ENCODE measurements at regions not wholly inside any gene's neighbourhood (a gene's known extent, or its start where the extent isn't known, plus 50 kb on each side); places are given as distances from the start of the nearest gene placed in this dataset.

- Histone ChIP-seq H3F3A (ENCODE audit: insufficient read depth) (no peaks in the 10 kb centered on the region), H3K4me2 (ENCODE audit: low read depth, low read length, poor library complexity, severe bottlenecking) (no peak overlapping the region), H3K9me3 (ENCODE audit: insufficient read depth, low read length) (no peaks in the 10 kb centered on the region), H3K27me3 (ENCODE audit: low read length) (no peaks in the 10 kb centered on the region; the same call in 1 of the 2 replicates), H3K9ac (ENCODE audit: low read length) (no peak overlapping the region), H3K9me2 (replicated peaks; ENCODE audit: insufficient read depth, low read length) (no peaks in the 10 kb centered on the region; the same call in 1 of the 2 replicates), H2AFZ (ENCODE audit: low read depth, low read length, severe bottlenecking) (no peak overlapping the region), H3K36me3 (ENCODE audit: low read length) (no peaks in the 10 kb centered on the region), H3K27ac (ENCODE audit: low read depth, low read length) (no peak overlapping the region), H4K20me1 (ENCODE audit: low read depth, low read length) (no peaks in the 10 kb centered on the region), H3K79me2 (ENCODE audit: insufficient read depth, low read length) (no peaks in the 10 kb centered on the region), H3K4me3 (ENCODE audit: insufficient read depth, low read length, poor library complexity, severe bottlenecking) (no peak overlapping the region)
- TF ChIP-seq, protein P1, sequence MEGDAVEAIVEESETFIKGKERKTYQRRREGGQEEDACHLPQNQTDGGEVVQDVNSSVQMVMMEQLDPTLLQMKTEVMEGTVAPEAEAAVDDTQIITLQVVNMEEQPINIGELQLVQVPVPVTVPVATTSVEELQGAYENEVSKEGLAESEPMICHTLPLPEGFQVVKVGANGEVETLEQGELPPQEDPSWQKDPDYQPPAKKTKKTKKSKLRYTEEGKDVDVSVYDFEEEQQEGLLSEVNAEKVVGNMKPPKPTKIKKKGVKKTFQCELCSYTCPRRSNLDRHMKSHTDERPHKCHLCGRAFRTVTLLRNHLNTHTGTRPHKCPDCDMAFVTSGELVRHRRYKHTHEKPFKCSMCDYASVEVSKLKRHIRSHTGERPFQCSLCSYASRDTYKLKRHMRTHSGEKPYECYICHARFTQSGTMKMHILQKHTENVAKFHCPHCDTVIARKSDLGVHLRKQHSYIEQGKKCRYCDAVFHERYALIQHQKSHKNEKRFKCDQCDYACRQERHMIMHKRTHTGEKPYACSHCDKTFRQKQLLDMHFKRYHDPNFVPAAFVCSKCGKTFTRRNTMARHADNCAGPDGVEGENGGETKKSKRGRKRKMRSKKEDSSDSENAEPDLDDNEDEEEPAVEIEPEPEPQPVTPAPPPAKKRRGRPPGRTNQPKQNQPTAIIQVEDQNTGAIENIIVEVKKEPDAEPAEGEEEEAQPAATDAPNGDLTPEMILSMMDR (IDR thresholded peaks at IDR 0.05; ENCODE audit: insufficient read depth, low read length, poor library complexity, severe bottlenecking), result no peak
- no peak for TF ChIP-seq EZH2phosphoT487 (conservative IDR thresholded peaks at IDR 0.05; ENCODE audit: low read length)
Observed at GRCh38 chr7:10120936-10121335, 852.7 kb upstream of the PHF14 start.

GRCh38 chr7:10121631-10122030 lies 852.0 kb upstream of the PHF14 start:
- Histone ChIP-seq H2AFZ (ENCODE audit: low read depth, low read length, severe bottlenecking) (no peak overlapping the region), H3K79me2 (ENCODE audit: insufficient read depth, low read length) (no peaks in the 10 kb centered on the region), H3K9ac (ENCODE audit: low read length) (no peak overlapping the region), H3K36me3 (ENCODE audit: low read length) (no peaks in the 10 kb centered on the region), H3K9me2 (replicated peaks; ENCODE audit: insufficient read depth, low read length) (no peaks in the 10 kb centered on the region; the same call in 1 of the 2 replicates), H3K27ac (ENCODE audit: low read depth, low read length) (no peak overlapping the region), H3K4me2 (ENCODE audit: low read depth, low read length, poor library complexity, severe bottlenecking) (no peak overlapping the region), H3K9me3 (ENCODE audit: insufficient read depth, low read length) (no peaks in the 10 kb centered on the region), H3F3A (ENCODE audit: insufficient read depth) (no peaks in the 10 kb centered on the region), H3K27me3 (ENCODE audit: low read length) (no peaks in the 10 kb centered on the region; the same call in 1 of the 2 replicates), H3K4me3 (ENCODE audit: insufficient read depth, low read length, poor library complexity, severe bottlenecking) (no peak overlapping the region), H4K20me1 (ENCODE audit: low read depth, low read length) (no peaks in the 10 kb centered on the region)
- TF ChIP-seq, protein P1 (IDR thresholded peaks at IDR 0.05; ENCODE audit: insufficient read depth, low read length, poor library complexity, severe bottlenecking), result no peak
- TF ChIP-seq EZH2phosphoT487 (conservative IDR thresholded peaks at IDR 0.05; ENCODE audit: low read length), result no peak

- Histone ChIP-seq H3K9me2 (replicated peaks; ENCODE audit: insufficient read depth, low read length) (no peaks in the 10 kb centered on the region; the same call in 1 of the 2 replicates), H3K36me3 (ENCODE audit: low read length) (no peaks in the 10 kb centered on the region), H3K79me2 (ENCODE audit: insufficient read depth, low read length) (no peaks in the 10 kb centered on the region), H3K4me2 (ENCODE audit: low read depth, low read length, poor library complexity, severe bottlenecking) (no peak overlapping the region), H2AFZ (ENCODE audit: low read depth, low read length, severe bottlenecking) (no peak overlapping the region), H3F3A (ENCODE audit: insufficient read depth) (no peaks in the 10 kb centered on the region), H3K27me3 (ENCODE audit: low read length) (no peaks in the 10 kb centered on the region), H3K4me3 (ENCODE audit: insufficient read depth, low read length, poor library complexity, severe bottlenecking) (no peak overlapping the region), H3K9ac (ENCODE audit: low read length) (no peak overlapping the region), H3K27ac (ENCODE audit: low read depth, low read length) (no peak overlapping the region), H3K9me3 (ENCODE audit: insufficient read depth, low read length) (no peaks in the 10 kb centered on the region), H4K20me1 (ENCODE audit: low read depth, low read length) (no peaks in the 10 kb centered on the region)
- TF ChIP-seq, protein P1 (IDR thresholded peaks at IDR 0.05; ENCODE audit: insufficient read depth, low read length, poor library complexity, severe bottlenecking), result no peak
- TF ChIP-seq EZH2phosphoT487 (conservative IDR thresholded peaks at IDR 0.05; ENCODE audit: low read length), result no peak
Observed at GRCh38 chr7:10122551-10123100, 851.0 kb upstream of the PHF14 start.
